ENCODE measurements at regions not wholly inside any gene's neighbourhood (a gene's known extent, or its start where the extent isn't known, plus 50 kb on each side); places are given as distances from the start of the nearest gene placed in this dataset.
A peak's percentile ranks its signal among the peaks of the same experiment; 100 is the strongest.
"Not testable (repeated sequence)": the region's sequence is repeated elsewhere in the genome, so short reads cannot be mapped to it uniquely, and the experiment has no call there.

DNA sequence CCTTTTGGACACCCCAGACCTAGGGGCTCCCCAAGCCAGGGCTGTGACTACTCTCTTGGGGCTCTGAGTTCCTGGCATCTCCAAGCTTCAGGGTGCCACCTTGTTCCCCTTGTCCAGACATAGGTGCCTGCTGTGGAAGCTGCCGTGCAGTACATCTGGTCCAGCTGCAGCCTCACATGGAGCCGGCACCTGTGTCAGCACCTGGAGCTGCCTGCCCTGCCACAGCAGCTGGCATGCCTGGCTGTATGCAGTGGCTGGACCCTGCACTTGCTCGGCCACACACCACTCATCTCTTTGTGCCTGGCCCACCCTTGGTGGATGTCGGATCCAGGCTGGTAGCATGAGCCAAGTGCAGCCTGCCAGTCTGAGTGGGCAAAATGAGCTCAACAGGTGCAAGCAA lies 775.8 kb downstream of the CDH11 start:
- Histone ChIP-seq H3K4me1 (ENCODE audit: low read depth) (peaks cover 4% of the 10 kb centered on the region), H3K36me3 (no peaks in the 10 kb centered on the region), H3K4me3 (no peak overlapping the region), H3K27me3 (no peaks in the 10 kb centered on the region), H3K27ac (no peak overlapping the region), H3K9me3 (ENCODE audit: low read depth) (no peaks in the 10 kb centered on the region)
- TF ChIP-seq, protein P1, sequence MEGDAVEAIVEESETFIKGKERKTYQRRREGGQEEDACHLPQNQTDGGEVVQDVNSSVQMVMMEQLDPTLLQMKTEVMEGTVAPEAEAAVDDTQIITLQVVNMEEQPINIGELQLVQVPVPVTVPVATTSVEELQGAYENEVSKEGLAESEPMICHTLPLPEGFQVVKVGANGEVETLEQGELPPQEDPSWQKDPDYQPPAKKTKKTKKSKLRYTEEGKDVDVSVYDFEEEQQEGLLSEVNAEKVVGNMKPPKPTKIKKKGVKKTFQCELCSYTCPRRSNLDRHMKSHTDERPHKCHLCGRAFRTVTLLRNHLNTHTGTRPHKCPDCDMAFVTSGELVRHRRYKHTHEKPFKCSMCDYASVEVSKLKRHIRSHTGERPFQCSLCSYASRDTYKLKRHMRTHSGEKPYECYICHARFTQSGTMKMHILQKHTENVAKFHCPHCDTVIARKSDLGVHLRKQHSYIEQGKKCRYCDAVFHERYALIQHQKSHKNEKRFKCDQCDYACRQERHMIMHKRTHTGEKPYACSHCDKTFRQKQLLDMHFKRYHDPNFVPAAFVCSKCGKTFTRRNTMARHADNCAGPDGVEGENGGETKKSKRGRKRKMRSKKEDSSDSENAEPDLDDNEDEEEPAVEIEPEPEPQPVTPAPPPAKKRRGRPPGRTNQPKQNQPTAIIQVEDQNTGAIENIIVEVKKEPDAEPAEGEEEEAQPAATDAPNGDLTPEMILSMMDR (IDR thresholded peaks at IDR 0.05; ENCODE audit: low read depth, low read length): no peak
- no peak for DNase-seq (ENCODE audit: low read depth in 1 of 2, low spot score in 1 of 2)

DNA sequence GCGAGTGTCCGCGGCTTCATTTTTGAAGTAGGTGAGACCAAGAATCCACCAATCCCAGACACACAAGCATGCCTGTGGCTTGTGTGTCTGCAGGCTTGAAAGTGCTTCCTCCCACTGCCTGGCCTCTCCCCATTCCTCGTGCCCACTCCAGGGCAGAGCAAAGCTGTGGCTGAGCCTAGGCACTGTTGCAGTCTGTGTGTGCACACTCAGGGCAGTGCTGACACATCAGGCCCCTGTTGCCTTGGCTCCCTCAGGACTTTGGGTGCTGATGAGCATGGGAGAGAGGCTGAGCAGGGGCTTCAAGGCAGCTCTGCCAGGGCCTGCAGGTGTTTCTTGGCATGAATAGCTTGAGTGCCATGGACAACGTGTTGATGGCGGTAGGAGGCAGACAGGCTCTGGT lies 776.7 kb downstream of the CDH11 start:
- H3K4me1 ChIP-seq (ENCODE audit: low read depth): peaks cover 4% of the 10 kb centered on the region
- no peak overlapping the region for H3K4me3 ChIP-seq
- no peaks in the 10 kb centered on the region for H3K36me3 ChIP-seq
- H3K27me3 ChIP-seq: no peaks in the 10 kb centered on the region
- DNase-seq (ENCODE audit: low read depth in 1 of 2, low spot score in 1 of 2): no peak
- H3K9me3 ChIP-seq (ENCODE audit: low read depth): no peaks in the 10 kb centered on the region
- TF ChIP-seq, protein P1 (IDR thresholded peaks at IDR 0.05; ENCODE audit: low read depth, low read length): no peak
- H3K27ac ChIP-seq: no peak overlapping the region

DNA sequence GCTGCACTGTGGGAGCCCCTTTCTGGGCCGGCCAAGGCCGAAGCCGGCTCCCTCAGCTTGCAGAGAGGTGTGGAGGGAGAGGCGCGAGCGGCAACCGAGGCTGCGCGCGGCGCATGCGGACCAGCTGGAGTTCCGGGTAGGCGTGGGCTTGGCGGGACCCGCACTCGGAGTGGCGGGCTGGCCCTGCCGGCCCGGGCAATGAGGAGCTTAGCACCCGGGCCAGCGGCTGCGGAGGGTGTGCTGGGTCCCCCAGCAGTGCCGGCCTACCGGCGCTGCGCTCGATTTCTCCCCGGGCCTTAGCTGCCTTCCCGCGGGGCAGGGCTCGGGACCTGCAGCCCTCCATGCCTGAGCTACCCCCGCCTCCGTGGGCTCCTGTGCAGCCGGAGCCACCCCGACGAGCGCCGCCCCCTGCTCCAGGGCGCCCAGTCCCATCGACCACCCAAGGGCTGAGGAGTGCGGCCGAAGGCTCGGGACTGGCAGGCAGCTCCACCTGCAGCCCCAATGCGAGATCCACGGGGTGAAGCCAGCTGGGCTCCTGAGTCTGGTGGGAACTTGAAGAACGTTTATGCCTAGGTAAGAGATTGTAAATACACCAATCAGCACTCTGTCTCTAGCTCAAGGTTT lies 777.9 kb downstream of the CDH11 start:
- not testable (repeated sequence) for H3K36me3 ChIP-seq; H3K4me1 ChIP-seq (ENCODE audit: low read depth); H3K27ac ChIP-seq; DNase-seq (ENCODE audit: low read depth in 1 of 2, low spot score in 1 of 2); H3K9me3 ChIP-seq (ENCODE audit: low read depth); H3K4me3 ChIP-seq; H3K27me3 ChIP-seq

DNA sequence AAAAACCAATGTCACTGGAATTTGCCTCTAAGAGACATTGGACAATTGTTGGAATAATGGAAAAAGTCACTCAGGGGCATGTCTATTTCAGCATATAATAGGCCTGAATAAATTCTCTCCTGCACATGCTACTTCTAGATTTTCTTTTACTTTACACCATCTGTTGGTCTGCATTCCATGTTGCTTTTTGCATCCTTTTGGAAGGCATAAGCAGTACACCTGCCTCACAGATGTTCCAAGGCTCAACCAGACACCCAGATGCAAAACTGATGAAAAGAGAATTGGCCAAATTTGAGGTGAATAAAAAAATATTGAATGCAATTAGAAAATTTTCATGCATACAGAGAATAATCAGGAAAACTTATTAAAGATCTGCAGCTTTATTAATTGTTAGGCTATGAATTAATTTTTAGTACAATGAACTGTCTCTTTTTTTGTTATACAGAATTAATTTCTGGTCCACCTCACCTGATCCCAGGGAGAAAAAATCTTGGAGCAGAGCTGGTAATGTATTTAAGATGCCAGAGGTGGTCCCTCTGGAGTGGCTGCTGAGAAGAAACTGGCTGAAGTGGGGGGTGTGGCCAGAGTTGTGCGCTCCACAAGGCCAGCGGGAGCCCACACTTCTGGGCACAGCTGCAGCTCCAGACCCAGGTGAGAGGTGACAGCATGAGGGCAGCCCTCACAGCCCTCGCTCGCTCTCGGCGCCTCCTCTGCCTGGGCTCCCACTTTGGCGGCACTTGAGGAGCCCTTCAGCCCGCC lies 778.6 kb downstream of the CDH11 start:
- DNase-seq (ENCODE audit: low read depth in 1 of 2, low spot score in 1 of 2): no peak
- no peaks in the 10 kb centered on the region for H3K9me3 ChIP-seq (ENCODE audit: low read depth)
- H3K27ac ChIP-seq: no peak overlapping the region
- TF ChIP-seq, protein P1 (IDR thresholded peaks at IDR 0.05; ENCODE audit: low read depth, low read length): no peak
- no peaks in the 10 kb centered on the region for H3K4me1 ChIP-seq (ENCODE audit: low read depth)
- H3K36me3 ChIP-seq: no peaks in the 10 kb centered on the region
- no peaks in the 10 kb centered on the region for H3K27me3 ChIP-seq
- H3K4me3 ChIP-seq: no peak overlapping the region

DNA sequence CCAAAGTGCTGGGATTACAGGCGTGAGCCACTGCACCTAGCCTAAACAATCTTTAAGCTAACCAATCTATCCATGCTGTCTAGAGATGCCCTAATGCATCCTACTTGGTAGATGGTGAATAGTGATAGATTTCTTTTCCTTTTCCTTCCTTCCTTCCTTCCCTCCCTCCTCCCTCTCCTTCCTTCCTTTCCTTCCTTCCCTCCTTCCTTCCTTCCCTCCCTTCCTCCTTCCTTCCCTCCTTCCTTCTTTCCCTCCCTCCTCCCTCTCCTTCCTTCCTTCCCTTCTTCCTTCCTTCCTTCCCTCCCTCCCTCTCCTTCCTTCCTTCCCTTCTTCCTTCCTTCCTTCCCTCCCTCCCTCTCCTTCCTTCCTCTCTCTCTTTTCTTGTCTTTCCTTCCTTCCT lies 780.5 kb downstream of the CDH11 start:
- H3K27me3 ChIP-seq; H3K4me3 ChIP-seq; H3K36me3 ChIP-seq; H3K27ac ChIP-seq; H3K9me3 ChIP-seq (ENCODE audit: low read depth); DNase-seq (ENCODE audit: low read depth in 1 of 2, low spot score in 1 of 2); H3K4me1 ChIP-seq (ENCODE audit: low read depth): not testable (repeated sequence)

DNA sequence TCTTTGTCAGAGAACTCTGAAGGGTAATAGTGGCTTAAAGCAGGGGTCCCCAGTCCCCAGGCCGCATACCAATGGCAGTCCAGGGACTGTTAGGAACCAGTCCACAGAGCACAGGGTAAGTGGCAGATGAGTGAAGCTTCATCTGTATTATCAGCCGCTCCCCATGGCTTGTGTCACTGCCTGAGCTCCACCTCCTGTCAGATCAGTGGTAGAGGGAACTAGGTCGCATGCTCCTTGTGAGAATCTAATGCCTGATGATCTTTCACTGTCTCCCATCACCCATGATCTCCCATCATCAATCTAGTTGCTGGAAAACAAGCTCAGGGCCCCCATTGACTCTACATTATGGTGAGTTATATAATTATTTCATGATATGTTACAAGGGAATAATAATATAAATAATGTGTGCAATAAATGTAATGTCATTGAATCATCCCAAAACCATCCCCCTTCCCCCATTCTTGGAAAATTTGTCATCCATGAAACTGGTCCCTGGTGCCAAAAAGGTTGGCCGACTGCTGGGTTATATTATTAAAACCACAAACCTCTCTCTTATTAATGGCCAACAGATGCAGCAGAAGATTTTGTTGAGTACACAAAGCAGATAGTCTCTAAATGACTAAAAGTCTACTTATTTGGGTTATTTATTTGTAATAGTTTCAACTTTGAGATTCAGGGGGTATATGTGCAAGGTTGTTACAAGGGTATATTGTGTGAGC lies 782.7 kb downstream of the CDH11 start:
- H3K36me3 ChIP-seq: no peaks in the 10 kb centered on the region
- DNase-seq (ENCODE audit: low read depth in 1 of 2, low spot score in 1 of 2): peak in 1 of 2 donors; percentile 24
- TF ChIP-seq, protein P1 (IDR thresholded peaks at IDR 0.05; ENCODE audit: low read depth, low read length): no peak
- no peaks in the 10 kb centered on the region for H3K9me3 ChIP-seq (ENCODE audit: low read depth)
- H3K27ac ChIP-seq: no peak overlapping the region
- no peaks in the 10 kb centered on the region for H3K4me1 ChIP-seq (ENCODE audit: low read depth)
- no peaks in the 10 kb centered on the region for H3K27me3 ChIP-seq
- no peak overlapping the region for H3K4me3 ChIP-seq

All from cardiac muscle cell (in vitro differentiated cells and primary cell).